Pulmonary artery endothelial cell (primary cell): ENCODE measurements at regions not wholly inside any gene's neighbourhood (a gene's known extent, or its start where the extent isn't known, plus 50 kb on each side); places are given as distances from the start of the nearest gene placed in this dataset.

Source experiments
- DNase-seq: peaks from one replicate; pipeline ENCODE4 v3.0.0-alpha.2; 2011; ENCODE audit warnings: low read depth, low spot score

GRCh38 chr2:11016735-11017388 is 105.1 kb downstream of the KCNF1 start:
- DNase-seq, result no peak

DNA sequence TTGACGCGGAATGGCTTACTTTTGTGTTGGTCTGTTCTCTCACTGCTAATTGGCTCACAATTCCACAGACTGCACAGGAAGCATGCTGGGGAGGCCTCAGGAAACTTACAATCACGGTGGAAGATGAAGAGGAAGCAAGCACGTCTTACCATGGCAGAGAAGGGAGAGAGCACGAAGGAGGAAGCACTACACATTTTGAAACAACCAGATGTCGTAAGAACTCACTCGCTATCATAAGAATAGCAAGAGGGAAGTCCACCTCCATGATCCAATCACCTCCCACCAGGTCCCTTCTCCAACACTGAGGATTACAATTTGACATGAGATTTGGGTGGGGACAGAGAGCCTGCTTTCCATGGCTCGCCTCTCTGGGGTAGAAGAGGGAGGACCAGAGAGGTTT is 106.2 kb downstream of the KCNF1 start:
- no peak for DNase-seq

DNA sequence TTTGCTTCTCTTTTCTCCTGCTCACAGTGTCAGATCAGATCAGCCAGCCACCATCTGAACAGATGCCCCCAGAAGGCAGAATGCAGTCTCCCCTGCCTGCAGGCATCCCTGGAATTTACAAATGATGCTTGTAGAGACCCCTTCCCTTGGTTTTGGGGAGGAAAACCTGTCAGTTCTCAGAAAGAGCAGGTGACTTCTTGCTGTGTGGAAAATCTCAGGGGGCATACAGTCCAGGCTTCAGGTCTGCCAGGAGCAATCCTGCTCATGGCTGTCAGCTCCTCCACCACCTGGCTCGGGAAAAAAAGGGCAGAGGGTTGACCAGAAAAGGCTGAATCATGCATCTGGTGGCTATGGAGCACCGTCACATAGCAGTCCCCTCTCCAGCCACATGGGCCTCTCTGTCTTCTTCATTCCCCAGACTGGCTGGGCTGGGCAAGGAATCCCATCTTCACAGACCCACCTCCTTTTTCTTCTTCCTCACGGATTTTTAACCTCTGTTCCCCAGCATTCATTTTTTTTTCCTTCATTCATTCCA is 107.0 kb downstream of the KCNF1 start:
- DNase-seq, result no peak

- no peak for DNase-seq
Measured at GRCh38 chr2:11019614-11020013, 107.9 kb downstream of the KCNF1 start.

DNA sequence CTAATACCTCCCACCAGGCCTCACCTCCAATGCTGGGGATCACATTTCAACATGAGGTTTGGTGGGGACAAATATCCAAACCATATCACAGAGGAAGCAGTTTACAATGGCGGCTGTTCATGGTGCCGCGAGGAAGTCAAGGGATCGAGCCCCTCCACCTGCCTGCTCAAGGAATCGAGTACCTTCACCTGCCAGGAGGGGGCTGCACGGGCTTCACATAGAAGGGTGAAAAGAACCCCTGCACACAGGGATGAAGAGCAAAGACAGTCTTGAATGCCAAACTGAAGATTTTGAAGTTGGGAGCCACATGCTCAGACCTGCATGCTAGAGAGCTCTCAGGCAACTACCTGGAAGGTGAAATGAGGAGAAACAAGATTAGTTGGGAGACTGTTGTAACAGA is 110.3 kb downstream of the KCNF1 start:
- no peak for DNase-seq

DNA sequence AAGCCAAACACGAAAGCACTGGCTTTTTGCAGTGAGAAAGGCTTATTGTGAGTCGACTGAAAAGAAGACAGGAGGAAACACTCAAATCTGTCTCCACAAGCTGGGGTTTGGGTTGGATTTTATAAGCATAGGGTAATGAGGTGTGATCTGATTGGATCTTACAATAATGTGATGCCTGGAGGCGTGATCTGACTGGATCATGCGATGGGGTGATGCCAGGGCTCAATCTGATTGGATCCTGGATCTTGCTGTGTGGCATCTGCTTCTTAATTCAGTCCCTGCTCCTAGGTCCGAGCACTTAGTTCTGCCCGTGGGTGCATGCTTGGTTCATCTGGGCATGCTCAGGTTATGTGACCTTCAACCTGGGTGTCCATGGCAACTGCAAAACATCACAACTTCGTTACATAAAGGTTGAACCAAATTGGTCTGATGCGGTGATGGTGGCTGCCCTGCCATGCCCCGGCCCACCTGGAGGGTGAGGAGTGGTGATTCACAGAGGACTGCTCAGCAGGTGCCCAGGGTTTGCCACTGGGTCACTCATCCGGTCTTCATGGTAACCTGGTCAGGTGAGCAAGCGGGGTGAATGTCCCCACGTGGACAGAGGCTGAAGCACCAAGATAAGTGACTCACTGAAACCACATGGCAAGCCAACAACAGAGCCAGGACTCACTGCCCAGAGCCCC is 111.0 kb downstream of the KCNF1 start:
- no peak for DNase-seq

DNA sequence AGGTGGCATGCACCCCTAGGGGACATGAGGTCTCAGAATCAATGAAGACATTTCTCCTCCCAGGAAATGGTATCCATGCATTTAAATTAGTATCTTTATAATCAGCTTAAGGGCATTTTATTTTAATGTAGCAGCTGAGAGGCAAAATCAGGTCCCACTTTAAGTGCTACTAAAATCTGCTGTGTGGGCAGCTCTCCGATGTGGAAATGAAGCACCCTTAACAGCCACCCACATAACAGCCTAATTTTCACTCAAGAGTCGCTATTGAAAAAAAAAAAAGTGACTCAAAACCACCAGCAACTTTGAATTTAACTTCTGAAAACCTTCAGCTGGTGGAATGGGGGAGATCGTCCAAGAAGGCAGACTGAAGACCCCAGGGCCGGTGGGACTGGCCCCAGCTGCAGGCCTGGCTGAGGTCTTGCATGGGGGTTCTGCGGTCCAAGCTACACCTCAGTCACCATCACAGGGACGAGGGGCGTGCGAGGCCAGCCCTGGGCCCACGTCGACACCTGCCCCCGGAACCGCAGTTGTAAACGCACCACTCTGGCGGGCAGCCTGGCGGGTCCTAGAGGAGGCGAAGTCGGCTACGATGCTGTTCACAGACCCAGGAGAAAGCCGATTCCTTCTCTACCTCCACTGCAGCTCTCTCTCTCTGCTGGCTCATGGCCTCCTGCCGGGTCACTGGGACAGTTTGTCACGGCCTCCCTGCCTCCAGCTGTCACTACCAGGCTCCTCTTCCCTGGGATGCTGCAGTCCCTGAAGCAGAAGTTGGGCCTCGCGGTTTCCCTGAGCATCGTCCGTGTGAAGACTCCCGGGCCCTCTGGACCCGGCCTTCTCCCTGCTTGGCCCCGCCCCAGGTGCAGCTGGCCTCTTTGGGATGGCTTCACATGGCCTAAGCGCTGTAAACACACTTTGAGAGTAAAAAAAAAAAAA is 111.9 kb downstream of the KCNF1 start:
- no peak for DNase-seq

GRCh38 chr2:11024259-11024645 is 112.5 kb downstream of the KCNF1 start:
- no peak for DNase-seq

- no peak for DNase-seq
Measured at GRCh38 chr2:11024687-11025086, 113.0 kb downstream of the KCNF1 start.

- no peak for DNase-seq
Measured at GRCh38 chr2:11026286-11026921, 114.7 kb downstream of the KCNF1 start.

- DNase-seq, result no peak
Measured at GRCh38 chr2:11027195-11027594, 115.5 kb downstream of the KCNF1 start.

- no peak for DNase-seq
Measured at GRCh38 chr2:11028407-11028916, 116.7 kb downstream of the KCNF1 start.

DNA sequence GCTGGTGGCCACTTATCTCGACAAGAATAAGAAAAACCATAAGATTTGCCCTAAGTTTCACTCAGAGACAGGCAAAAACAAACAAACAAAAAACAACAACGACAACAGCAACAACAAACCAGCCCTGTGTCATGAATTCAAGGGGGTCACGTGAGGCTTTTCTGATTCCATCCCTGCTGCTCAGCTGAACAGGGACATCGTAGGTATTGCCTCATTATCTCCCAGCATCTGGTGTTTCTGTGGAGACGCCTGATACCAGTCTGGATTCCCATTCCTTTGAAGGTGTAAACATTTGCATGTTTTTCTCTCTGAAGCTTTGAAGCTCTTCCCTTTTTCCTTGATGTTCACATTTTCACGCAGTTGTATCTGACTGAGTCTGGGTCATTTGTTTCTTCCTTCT is 117.4 kb downstream of the KCNF1 start:
- DNase-seq, result no peak

- DNase-seq, result no peak
Measured at GRCh38 chr2:11030036-11030435, 118.3 kb downstream of the KCNF1 start.

DNA sequence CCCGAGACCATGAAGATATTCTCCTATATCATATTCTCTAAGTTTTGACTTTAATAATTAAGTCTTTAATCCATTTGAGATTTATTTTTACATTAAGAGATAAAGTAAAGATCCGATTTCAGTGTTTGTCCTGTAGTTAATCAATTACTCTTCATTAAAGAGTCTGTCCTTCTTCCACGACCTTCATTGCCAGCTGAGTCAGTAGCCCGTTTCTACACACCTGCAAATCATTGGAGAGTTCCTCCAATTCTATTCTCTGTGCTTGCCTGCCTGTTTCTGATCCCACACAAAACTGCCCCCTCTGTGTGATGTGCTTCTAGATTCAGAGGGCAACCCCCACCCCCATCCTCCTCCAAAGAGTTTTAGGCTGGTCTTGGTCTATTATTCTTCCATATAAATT is 119.2 kb downstream of the KCNF1 start:
- DNase-seq, result no peak

- DNase-seq, result no peak
Measured at GRCh38 chr2:11031876-11032275, 120.1 kb downstream of the KCNF1 start.

- DNase-seq, result no peak
Measured at GRCh38 chr2:11032396-11032795, 120.7 kb downstream of the KCNF1 start.

GRCh38 chr2:11033114-11033513 is 121.4 kb downstream of the KCNF1 start:
- DNase-seq, result no peak

GRCh38 chr2:11038641-11039040 is 116.6 kb upstream of the SLC66A3 start:
- DNase-seq, result no peak

DNA sequence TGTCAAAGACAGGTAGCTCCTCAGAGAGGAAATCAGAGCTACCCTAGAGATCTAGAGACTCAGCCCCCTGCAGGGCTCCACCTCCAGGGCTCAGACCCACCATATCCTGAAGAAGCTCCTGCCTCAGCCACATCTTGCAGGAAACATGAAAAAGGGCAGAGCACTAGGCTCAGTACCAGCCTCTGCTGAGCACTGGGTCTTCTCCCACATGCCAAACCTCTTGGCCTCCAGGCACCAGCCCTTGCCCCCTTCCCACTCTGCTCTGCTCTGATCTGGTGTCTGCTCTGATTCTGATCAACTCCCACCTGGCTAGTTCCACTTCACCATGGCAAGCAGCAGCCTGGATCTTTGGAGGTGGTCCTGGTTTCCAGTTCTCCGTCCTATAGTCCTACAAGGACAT is 114.3 kb upstream of the SLC66A3 start:
- DNase-seq, result no peak

GRCh38 chr2:11042841-11043240 is 112.4 kb upstream of the SLC66A3 start:
- no peak for DNase-seq
